Fibroblast of peridontal ligament (primary cell): ENCODE measurements at regions not wholly inside any gene's neighbourhood (a gene's known extent, or its start where the extent isn't known, plus 50 kb on each side); places are given as distances from the start of the nearest gene placed in this dataset.

Experiments
- DNase-seq: peaks from one replicate; pipeline ENCODE4 v3.0.0-alpha.2; 2010; ENCODE audit errors: extremely low read depth

DNA sequence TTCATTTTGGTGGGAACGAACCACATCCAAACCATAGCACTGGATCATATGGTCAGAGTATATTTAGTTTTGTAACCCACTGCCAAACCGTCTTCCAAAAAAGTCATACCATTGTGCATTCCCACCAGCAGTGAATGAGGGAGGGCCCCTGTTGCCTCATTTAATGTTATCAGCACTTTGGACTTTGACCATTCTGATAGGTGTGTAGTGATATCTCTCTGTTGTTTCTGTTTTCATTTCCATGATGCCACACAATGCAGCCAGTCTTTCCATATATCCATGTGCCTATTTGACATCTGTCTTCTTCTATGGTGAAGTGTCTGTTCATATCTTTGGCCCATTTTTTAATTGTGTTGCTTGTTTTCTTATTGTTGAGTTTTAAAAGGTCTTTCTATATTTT is 105.0 kb upstream of the PPP2R2D start:
- no peak for DNase-seq

DNA sequence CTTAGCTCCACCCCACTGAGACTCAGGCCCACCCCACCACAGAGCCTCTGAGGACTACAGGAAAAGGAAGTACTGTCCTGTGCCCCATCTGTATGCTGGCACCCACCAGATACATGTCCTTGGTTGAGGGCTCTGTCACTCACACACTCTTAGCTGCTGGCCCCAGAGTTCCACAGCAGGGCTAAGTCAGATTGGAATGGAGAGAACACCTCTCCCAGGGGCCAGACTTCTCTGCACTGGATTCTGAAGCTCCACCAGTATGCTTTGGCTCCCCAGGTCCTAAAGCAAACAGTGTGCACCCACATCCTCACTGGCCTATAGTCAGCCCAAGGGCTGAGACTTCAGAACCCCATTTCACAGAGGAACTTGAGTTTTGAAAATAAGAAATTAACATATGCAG is 103.2 kb upstream of the PPP2R2D start:
- DNase-seq = no peak

DNA sequence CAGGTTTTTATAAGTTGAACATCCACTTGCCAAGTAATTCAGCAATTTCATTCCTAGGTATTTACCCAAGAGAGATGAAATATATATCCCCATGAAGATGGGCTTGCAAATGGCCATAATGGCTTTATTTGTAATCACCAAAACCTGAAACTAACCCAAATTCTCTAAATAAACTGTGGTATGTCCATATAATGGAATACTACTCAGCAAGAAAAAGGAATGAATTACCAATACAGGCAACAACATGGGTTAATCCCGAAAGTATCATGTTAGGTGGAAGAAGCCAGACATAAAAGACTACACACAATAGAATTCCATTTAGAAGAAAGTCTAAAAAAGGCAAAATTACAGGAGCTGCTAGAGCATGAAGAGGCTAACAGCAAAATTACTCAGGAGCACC is 101.4 kb upstream of the PPP2R2D start:
- no peak for DNase-seq

DNA sequence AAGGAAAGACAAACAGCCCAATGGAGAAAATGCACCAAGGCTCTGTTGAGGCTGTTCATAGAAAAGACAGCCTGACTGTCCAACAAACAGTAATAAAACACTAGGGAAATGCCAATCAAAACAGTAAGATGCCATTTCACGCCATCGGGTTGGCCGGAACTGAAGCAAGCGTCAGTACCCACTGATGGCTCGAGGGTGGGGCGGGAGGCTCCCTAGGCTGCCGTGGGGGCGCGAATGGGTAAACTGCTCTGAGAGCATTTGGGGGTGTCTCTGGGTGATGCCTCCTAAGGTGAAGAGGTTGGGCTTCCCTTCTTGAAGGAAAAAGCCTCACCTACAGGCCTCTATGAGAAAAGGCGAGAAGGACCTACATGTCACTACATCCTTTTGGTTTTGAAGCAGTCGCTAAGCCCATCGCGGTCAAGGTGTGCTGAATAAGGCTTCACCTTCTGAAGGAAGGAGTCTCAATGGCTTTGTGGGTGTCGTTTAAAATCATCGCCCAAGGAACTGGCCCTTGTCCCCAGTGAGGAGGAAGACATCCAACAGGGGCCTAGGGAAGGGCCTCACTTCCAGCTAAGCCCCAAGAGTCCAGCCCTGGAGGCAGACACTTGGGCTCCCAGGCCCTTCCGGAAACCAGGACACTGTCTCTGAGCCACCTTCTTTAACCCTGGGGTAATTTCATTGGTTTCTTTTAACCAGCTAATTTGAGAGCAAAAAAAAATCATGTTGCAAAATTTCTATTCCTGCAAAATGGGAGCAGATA is 98.5 kb upstream of the PPP2R2D start:
- no peak for DNase-seq

DNA sequence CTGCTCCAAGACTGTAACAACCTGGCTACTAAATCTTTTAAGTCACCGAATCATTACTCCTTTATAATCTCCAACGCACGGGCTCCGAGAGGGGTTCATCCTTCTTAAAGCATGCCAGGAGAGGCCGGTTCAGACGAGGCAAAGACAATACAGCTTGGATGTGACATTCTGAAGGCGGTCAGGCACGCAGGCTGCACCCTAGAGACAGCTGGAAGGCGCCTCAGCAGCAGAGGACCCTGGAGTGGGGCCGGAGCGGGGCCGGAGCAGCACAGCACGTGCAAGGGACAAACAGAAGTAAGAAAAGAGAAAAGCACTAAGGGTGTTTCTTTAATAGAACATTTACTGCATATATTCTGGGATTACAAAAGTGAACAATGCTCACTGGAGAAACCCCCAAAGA is 97.8 kb upstream of the PPP2R2D start:
- DNase-seq = no peak

DNA sequence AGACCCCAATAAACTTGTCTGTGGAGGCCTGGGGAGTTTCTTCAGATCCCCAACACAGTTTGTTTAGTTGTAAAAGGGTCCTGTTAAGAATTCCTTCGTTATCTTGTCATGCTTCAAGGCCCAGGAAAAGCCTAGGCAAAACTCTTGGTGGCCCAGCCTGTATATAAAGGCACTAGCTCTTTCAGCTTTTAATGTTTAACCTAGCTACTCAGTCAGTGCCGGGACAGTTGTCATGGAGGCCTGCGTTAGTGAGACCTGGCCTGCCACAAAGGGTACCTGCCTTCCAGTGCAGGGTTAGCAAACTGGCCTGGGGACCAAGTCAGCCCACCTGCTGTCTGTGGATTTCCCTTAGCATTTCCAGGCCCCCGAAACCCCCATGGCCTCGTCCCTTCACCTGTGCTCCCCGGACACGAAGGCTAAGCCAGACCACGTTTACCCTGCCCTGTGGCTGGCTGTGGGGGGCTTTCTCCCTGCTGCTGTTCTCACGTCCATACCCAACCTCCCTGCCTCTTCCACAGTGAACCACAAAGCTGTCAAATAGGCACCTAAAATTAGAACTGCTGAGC is 96.9 kb upstream of the PPP2R2D start:
- DNase-seq = no peak

DNA sequence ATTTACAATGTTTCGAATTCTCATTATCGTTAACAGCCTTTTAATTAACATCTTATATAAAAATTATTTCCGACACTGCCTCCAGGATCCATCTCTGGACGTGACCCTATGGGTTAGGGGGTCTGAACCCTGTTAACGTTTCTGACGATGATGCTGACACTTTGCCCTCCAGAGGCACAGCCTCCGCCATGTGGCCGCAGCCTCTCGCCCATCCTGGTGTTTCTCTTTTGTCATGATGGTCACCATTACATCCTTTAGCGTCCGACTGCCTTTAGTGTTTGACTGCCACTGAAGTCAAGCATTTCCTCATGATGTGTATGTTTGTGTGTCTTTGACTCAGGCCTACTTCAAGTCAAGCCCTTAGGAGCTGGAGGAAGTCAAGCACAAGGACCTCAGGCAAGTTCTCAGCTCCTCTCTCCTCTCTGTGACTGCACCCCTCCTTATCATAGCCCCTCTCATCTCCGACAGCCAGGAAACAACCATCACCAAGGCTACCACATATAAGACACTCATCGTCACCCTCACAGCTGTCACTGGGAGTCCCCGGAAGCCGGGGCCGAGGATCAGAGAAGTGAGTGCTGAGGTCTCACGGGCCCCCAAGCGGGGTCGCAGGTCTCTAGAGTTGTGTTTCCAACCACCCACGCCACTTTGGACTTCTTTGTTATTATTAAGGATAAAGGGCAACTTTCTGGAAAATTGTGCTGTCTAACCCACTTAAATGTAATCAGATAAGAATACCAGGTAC is 96.1 kb upstream of the PPP2R2D start:
- no peak for DNase-seq

DNA sequence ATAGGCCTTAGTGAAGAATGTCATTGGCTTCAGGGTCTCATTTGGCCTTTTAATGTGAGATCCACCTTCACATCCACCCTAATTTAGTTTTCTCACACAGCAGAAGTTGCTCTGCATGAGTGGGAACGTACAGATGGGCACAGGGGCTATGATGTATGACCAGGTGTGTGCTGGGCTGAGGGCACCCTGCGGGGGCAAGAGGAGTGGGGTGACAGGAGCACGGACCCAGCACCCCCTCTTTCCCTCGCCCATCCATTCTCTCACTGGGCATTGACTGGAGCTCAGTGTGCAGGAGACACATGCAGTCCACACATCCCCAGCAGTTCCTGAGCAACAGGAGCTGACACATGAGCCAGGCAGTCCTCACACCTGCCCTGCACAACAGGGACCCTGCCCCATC is 95.1 kb upstream of the PPP2R2D start:
- DNase-seq = no peak

DNA sequence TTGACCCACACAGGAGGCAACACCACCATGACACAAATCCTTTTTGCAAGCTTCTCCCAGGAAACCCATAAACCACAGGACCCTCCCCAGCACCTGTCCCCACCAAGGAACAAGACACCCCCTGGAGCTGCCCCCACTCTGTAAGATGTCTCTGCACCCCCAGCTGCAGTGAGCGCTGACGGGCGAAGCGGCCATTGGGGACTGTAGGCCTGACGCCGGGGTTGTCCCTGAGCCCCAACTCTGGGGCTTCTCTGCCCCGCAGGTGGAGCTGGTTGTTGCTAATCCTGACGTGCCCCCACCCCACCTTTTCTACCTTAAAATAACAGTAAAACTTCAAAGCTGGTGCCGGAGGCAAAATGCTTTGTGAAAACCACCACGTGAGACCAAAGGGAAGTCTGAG is 94.7 kb upstream of the PPP2R2D start:
- no peak for DNase-seq

DNA sequence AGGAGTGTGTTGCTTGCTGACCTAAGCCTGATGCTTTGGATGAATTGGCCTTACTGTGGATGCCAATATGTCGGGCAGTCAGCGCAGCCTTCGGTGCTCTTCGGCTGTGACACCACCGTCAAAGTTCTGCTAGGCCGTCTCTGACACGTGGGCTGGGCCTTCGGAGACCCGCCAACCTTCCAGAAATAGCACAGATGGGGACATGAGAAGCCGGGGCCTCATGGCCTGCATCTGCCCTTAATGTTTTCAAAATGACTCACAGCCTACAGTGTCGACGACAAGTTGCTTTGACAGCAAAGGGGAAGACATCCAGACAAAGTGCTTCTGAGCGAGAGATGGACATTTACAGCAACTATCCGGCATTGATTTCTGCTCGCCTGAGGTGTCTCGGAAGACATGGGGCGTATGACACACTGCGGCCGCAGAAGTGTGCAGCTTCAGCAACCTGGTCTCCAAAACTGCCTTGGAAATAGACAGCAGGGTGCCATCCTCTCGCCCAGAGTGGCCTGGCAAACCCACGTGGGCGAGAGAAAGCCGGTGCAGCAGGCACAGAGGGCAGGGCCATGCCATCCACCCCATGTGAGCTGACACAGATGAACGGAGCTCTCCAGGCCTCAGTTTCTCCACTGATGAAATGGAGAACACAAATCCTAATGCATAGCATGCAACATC is 94.0 kb upstream of the PPP2R2D start:
- DNase-seq = no peak

DNA sequence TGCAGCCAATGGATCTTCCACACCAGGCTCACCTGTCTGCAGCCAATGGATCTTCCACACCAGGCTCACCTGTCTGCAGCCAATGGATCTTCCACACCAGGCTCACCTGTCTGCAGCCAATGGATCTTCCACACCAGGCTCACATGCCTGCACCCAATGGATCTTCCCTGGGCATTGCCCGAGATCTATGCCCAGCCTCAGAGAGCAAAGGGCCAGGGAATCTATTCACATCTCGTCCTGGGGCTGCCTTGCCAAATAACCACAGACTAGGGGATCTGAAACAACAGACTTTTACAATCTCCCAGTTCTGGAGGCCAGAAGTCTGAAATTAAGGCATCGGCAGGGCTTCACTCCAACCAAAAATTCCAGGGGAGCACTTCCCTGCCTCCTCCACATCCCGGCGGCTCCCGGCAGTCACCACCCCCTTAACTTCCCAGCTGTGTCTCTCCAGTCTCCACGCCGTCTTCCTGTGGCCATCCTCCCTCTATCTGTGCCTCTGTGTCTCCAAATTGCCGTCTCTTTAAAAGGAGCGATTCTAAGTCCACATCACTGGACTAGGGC is 92.4 kb upstream of the PPP2R2D start:
- no peak for DNase-seq

DNA sequence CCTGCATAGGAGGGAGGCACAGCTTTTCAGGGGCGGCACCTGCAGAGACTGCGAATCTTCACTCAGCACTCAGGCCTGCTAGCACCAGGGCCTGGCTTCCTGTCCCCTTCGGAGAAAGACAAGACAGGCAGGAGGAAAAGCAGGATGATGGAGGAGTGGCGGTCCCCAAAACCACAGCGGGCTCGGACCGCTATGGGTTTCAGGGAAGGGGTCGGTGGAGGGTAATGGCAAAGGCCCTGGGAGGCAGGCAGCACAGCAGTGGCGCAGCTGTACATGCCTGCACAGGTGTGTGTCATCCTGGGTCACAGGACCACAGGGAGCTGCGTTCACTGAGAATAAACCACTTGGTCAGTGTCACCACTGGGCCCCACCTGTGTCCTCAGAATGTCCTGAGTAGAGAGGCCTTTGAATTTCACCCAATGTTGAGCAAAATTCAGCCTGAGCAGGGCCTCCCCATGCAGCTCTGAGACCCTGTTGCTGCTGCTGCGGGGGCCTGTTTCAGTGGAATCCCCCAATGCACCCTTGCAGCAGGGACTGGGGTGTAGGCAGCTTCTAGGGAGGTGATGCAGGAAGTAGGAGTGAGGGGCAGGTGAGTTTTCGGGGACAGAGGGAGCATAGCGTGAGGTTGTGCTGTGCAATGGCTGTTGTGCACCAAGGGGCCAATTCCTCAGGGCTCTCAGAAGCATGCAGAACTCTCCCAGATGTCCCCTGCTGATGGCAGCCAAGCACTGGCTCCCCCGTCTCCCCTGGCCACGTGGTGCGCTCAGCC is 90.6 kb upstream of the PPP2R2D start:
- DNase-seq = no peak

DNA sequence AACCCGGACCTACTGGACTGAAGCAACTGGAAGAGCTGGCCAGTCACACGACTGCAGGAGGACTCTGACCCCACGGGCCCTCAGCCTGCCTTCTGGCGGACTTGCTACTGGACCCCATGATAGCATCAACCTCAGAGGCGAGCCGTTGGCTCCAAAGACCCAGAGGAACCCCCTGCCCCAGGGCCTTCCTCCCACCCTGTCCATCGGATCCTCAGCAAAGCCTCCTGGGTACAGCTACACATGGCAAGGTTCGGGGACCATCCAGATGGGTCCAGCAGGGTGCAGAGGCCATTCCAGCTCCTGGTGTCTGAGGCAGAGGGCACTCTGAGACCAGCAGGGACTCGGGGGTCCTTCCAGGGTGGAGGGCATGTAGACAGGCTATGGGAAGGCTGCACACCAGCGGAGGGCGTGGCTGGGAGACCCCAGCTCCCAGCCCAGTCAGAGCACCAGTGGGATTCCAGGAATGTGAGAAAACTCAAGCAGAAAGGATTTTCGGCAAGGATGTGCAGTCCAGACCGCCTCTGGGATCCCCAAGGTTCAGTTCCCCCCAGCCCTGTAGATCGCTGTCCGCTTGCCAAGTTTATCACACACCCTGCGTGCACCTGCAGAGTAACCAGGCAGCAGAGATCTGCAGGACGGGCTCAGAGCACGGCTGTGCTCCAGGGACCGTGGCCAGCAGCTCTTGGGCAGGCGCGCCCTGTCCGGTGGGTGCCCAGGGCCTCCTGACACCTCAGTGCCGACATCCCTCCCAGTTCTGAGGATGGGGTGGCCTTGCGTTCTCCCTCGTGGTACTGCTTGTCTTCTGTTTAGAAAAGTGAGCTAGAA is 89.8 kb upstream of the PPP2R2D start:
- no peak for DNase-seq

DNA sequence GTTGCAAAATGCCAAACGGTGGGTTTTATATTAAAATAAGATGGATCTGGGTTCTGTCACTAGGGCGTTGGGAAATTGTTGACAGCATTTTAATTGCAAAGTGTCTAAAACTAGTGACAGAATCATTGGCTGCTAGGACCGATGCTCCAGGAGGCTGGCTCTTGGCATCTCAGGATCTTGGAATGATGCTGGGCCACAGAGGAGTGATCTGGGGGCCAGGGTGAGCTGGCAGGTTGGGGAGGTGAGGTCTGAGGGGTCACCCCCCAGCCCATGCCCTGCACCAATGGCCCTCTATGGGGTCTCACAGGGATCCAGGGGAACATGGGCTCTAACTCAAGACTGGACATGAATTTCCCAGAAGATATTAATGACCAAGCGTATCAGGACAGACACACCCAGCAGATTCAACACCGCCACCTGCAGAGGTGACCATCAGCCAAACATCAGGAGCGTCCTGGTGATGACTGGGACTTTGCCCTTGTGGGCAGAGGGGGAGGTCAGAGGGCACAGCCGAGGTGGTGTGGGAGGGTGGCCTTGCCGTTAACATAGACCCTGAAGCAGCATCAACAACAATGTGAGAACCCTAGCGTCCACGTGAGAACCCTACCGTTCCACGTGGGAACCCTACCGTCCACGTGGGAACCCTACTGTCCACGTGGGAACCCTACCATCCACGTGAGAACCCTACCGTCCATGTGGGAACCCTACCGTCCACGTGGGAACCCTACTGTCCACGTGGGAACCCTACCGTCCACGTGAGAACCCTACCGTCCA is 89.0 kb upstream of the PPP2R2D start:
- DNase-seq = no peak

DNA sequence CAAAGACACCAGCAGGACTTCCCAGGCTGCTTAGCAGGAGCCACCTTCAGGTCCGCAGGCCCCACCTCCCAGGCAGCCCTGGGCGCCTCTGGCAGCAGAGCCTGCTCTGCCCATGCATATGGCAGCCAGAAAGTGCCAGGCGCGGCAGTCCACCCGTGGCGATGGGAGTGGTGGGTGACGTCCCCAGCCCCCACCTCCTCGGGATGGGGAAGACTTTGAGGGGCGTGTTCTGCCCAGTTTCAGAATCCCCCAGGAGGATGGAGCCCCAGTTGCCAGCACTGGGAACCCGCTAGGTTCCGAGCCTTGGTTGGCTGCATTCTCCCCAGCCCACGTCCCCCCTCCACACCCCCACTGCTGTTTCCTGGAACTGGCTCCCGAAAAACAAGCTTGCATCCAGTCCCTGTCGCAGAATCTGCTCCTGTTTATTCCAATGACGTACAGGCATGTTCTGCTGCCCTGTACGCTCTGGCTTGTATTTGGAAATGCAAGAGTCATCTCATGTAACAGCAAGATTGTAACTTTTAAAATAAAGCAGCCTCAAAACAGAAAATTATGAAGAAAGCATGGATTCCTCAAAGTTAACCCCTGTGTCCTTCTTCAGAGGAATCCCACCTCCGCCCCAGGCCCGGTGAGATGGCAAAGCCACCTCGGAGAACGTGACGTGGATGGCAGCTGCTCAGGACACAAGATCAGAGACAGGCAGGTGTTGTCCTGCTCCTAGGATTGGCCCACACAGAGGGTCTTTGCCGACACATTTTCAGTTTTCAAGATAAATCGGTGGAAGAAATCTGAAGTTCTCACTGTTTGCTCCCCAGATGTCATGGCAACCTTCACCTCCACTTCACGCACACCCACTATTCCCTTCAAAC is 87.8 kb upstream of the PPP2R2D start:
- DNase-seq = no peak

DNA sequence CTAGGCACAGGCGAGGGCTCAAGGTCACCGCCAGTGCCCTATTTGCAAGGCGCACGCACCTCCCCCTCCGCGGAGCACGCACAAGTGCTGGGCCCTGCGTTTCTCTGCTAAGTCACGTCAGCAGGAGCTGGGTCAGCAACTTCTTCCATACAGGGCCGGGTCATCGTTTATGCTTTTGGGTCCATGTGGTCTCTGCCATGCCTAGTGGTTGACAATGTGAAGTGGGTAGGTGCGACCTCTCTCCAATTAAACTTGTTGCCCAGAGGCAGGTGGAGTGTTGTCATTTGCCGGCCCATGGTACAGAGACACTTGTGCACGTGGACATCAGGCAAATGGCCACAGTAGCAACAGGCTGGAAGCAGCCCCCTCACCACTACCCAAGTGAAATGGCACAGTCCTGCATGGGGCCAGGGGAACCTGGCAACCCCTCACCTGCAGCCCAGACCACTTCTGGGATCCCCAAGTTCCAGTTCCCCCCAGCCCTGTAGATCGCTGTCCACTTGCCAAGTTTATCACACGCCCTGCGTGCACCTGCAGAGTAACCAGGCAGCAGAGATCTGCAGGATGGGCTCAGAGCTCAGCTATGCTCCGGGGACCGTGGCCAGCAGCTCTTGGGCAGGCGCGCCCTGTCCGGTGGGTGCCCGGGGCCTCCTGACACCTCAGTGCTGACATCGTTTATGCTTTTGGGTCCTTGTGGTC is 86.1 kb upstream of the PPP2R2D start:
- DNase-seq = no peak

DNA sequence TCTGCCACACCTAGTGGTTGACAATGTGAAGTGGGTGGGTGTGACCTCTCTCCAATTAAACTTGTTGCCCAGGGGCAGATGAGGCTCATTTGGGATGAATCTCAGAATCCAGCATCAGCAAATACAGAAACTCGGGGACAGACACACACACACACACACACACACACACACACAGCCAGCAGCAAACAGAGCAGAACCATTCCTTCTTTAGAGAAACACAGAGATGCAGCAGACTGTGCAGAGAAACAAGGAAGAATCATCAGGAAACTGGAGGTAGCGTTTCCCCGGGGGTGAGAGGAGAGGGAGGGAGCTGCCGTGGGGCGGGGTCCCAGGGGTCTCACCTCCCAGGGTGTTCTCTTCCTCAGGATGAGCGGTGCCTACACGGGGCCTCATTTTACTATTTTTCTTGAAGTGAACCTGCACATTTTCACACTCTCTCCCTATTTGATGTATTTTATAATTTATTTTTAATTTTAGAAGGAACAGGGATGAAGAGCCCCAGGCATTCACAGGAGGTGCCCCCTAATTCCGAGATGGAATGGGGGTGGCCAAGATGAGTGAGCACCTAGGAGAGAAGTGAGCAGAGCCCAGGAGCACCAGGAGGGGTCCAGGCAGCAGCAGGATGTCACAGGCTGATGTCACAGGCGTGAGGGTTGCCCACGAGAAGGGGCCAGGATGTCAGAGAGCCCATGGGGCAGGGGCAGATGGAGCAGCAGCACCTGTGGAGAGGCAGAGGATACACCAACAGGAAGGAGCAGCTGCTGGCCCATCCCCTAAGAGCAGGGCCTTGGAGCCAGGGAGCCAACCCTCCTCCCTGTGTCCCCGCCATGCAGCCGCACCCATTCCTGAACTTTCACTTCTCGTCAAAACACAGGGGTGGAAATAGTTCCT is 85.3 kb upstream of the PPP2R2D start:
- no peak for DNase-seq
